Endothelial cell of umbilical vein (primary cell): ENCODE measurements at regions not wholly inside any gene's neighbourhood (a gene's known extent, or its start where the extent isn't known, plus 50 kb on each side); places are given as distances from the start of the nearest gene placed in this dataset.

Experiments used
- CTCF ChIP-seq, 2 donors: IDR thresholded peaks; 1 replicate in 1 of 2; 2 replicates in 1 of 2; pipeline ENCODE4 v1.5.1; 2011; ENCODE audit warnings: low read length in 2 of 2, mild to moderate bottlenecking in 2 of 2, moderate library complexity in 2 of 2, control low read depth in 1 of 2, inconsistent platforms in 1 of 2, low read depth in 1 of 2; ENCODE audit not compliant: insufficient read depth in 1 of 2; ENCODE audit errors: extremely low read depth in 1 of 2
- EZH2 ChIP-seq: IDR thresholded peaks from 2 replicates; pipeline ENCODE4 v1.6.1; 2012; ENCODE audit warnings: borderline replicate concordance, low read depth, mild to moderate bottlenecking, moderate library complexity, low read length, inconsistent platforms; ENCODE audit not compliant: severe bottlenecking
- FOS ChIP-seq: IDR thresholded peaks from 2 replicates; pipeline ENCODE4 v1.6.1; 2011; ENCODE audit warnings: mild to moderate bottlenecking, low read length, moderate library complexity, borderline replicate concordance; ENCODE audit not compliant: insufficient read depth
- JUN ChIP-seq: IDR thresholded peaks from 2 replicates; pipeline ENCODE4 v1.6.1; 2011; ENCODE audit warnings: borderline replicate concordance, low read depth; ENCODE audit not compliant: insufficient read length, insufficient read depth
- POLR2A ChIP-seq: IDR thresholded peaks from 2 replicates; pipeline ENCODE4 v1.6.1; 2012; ENCODE audit warnings: low read depth, mild to moderate bottlenecking, control low read depth, low read length
- TF ChIP-seq, protein P1 (sequence below): IDR thresholded peaks from 2 replicates; pipeline ENCODE4 v1.6.1; 2011; ENCODE audit not compliant: insufficient read depth, insufficient read length

DNA sequence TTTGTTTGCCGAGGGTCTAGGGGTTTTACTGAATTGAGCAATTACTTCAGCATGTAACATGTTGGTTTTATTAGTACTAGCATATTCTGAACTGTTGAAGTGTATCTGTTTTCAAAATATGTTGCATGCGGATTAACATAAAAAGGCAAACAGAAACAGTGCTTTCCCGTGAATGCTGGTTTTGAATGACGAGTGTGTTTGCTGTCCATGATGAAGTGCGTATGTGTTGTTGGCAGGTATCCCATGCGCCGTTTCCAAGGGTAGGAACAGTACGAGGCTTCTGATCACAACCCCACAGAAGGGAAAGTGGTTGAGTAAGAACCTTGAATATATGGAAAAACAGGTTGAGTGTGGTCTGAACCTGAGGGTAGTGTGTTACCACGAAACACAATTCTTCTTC is 232.9 kb downstream of the SAMD5 start:
- no peak for TF ChIP-seq CTCF (IDR thresholded peaks at IDR 0.05; ENCODE audit: extremely low read depth in 1 of 2, insufficient read depth in 1 of 2, low read depth in 1 of 2, low read length in 2 of 2)
- TF ChIP-seq JUN: no peak
- TF ChIP-seq EZH2: no peak
- TF ChIP-seq, protein P1, sequence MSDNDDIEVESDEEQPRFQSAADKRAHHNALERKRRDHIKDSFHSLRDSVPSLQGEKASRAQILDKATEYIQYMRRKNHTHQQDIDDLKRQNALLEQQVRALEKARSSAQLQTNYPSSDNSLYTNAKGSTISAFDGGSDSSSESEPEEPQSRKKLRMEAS: no peak
- no peak for TF ChIP-seq POLR2A
- no peak for TF ChIP-seq FOS
